A673 (cell line): ENCODE measurements at regions not wholly inside any gene's neighbourhood (a gene's known extent, or its start where the extent isn't known, plus 50 kb on each side); places are given as distances from the start of the nearest gene placed in this dataset.

Experiments
- CTCF ChIP-seq: fragments of 300-800, 200-600 bp; sonication (generic); conservative IDR thresholded peaks from 2 replicates; pipeline ENCODE4 v1.5.1; 2017; ENCODE audit warnings: low read depth, mild to moderate bottlenecking, antibody characterized with exemption, low read length, moderate library complexity, mixed read lengths
- EZH2 ChIP-seq: fragments of 200-600 bp; sonication (generic); IDR thresholded peaks from 2 replicates; pipeline ENCODE4 v1.6.1; 2017; ENCODE audit warnings: borderline replicate concordance, low read depth, mild to moderate bottlenecking, mixed read lengths, antibody characterized with exemption, low read length; ENCODE audit not compliant: poor library complexity, severe bottlenecking

GRCh38 chr22:49686495-49687219, 141.0 kb downstream of the BRD1 start:
- no peak for TF ChIP-seq CTCF
- TF ChIP-seq EZH2, result no peak
